ENCODE measurements at regions not wholly inside any gene's neighbourhood (a gene's known extent, or its start where the extent isn't known, plus 50 kb on each side); places are given as distances from the start of the nearest gene placed in this dataset.

- H3K4me1 ChIP-seq (ENCODE audit: control insufficient read depth, insufficient read depth, low read length) = no peaks in the 10 kb centered on the region
- RAD21 ChIA-PET (ENCODE audit: unreplicated experiment) = no interaction called here
- H3K9ac ChIP-seq (ENCODE audit: control insufficient read depth, insufficient read depth, low read length) = no peak overlapping the region
- POLR2A ChIA-PET = no interaction called here
- H3K27me3 ChIP-seq (replicated peaks in 1 of 2; ENCODE audit: control insufficient read depth in 2 of 2, insufficient read depth in 2 of 2, low read length in 1 of 2) = no peaks in the 10 kb centered on the region
- H3K36me3 ChIP-seq (ENCODE audit: control insufficient read depth in 2 of 2, insufficient read depth in 2 of 2, low read length in 1 of 2) = no peaks in the 10 kb centered on the region
- H4K20me1 ChIP-seq (ENCODE audit: control insufficient read depth, insufficient read depth) = no peaks in the 10 kb centered on the region
- no peak for TF ChIP-seq STAT3 (IDR thresholded peaks at IDR 0.05; ENCODE audit: low read depth, low read length)
- TF ChIP-seq ATF3 (IDR thresholded peaks at IDR 0.05; ENCODE audit: borderline replicate concordance, extremely low read depth, low read depth, low read length) = no peak
- TF ChIP-seq ZNF217 (IDR thresholded peaks at IDR 0.05) = no peak
- TF ChIP-seq ZSCAN29 (IDR thresholded peaks at IDR 0.05) = no peak
- no peak for TF ChIP-seq KDM1A (IDR thresholded peaks at IDR 0.05; ENCODE audit: borderline replicate concordance)
- ATAC-seq = no peak
- in situ Hi-C loops (cut with MboI) (no loop called here), intact Hi-C loops (cut with micrococcal nuclease; ENCODE audit: unreplicated experiment) (no loop called here)
- H3K27ac ChIP-seq (ENCODE audit: control insufficient read depth, insufficient read depth) = no peak overlapping the region
- SMC1A ChIA-PET (ENCODE audit: uncharacterized antibody, unreplicated experiment) = no interaction called here
- no peak for FAIRE-seq
- H3K4me3 ChIP-seq = no peak overlapping the region
- no peak for DNase-seq (ENCODE audit: low read depth, low spot score)
- CTCF ChIA-PET = no interaction called here
- H3K4me2 ChIP-seq (ENCODE audit: control insufficient read depth, insufficient read depth) = no peak overlapping the region
- no peaks in the 10 kb centered on the region for H3K9me3 ChIP-seq (replicated peaks; ENCODE audit: control insufficient read depth, insufficient read depth, low read length)
- no peak overlapping the region for H2AFZ ChIP-seq (ENCODE audit: control insufficient read depth, low read depth, low read length)
- BruUV-seq (replicated peaks) = no TSS peak
- H3K79me2 ChIP-seq (ENCODE audit: control insufficient read depth, insufficient read depth, low read length) = no peaks in the 10 kb centered on the region
- WGBS (ENCODE audit: insufficient coverage, insufficient replicate concordance, low lambda C conversion rate, missing lambda C conversion rate) = 0% methylated on average over 2 of the region's 2 CpGs
Observed at GRCh38 chr3:34008836-34009809, 210.7 kb downstream of the PDCD6IP start.
